H1 (cell line): ENCODE measurements at regions not wholly inside any gene's neighbourhood (a gene's known extent, or its start where the extent isn't known, plus 50 kb on each side); places are given as distances from the start of the nearest gene placed in this dataset.

Experiments used
- CTCF ChIA-PET: fragments of 300-600 bp; sonication (Branson Sonifier 250); formaldehyde crosslinking; loops from one replicate; lab custom pipeline; 2021; ENCODE audit not compliant: partially characterized antibody; lab: Charles Lee
- POLR2A ChIA-PET: fragments of 300-600 bp; sonication (Branson Sonifier 250); formaldehyde crosslinking; loops from one replicate; lab custom pipeline; 2021; ENCODE audit warnings: inconsistent platforms; ENCODE audit not compliant: partially characterized antibody; lab: Charles Lee
- DNase-seq, 2 experiments: peaks; one replicate each; pipeline versions ENCODE4 v3.0.0 to v3.0.0-alpha.2; 2010 to 2022; ENCODE audit warnings: low spot score in 2 of 2, low read depth in 1 of 2, mixed read lengths in 1 of 2
- FAIRE-seq: peaks from 2 replicates; lab custom pipeline; 2011; peaks lifted over from hg19 to GRCh38; lab: Jason Lieb, UNC
- H2AFZ ChIP-seq: 2 replicates; pipeline ENCODE4 v1.8.1; 2012; ENCODE audit warnings: low read length, inconsistent platforms
- H2AK5ac ChIP-seq: 2 replicates; pipeline ENCODE4 v1.6.1; 2013; ENCODE audit warnings: low read depth, low read length
- H2BK120ac ChIP-seq: replicated peaks from 2 replicates; pipeline ENCODE3; 2013; ENCODE audit warnings: low read depth, low read length, inconsistent platforms
- H2BK12ac ChIP-seq: 2 replicates; pipeline ENCODE4 v1.6.1; 2013; ENCODE audit warnings: low read depth, low read length
- H2BK15ac ChIP-seq: 2 replicates; pipeline ENCODE4 v1.6.1; 2013; ENCODE audit warnings: low read length
- H2BK20ac ChIP-seq: 2 replicates; pipeline ENCODE4 v1.6.1; 2013; ENCODE audit warnings: low read length
- H2BK5ac ChIP-seq: 2 replicates; pipeline ENCODE4 v1.6.1; 2013; ENCODE audit warnings: low read depth, low read length
- H3K14ac ChIP-seq: 2 replicates; pipeline ENCODE4 v1.6.1; 2013; ENCODE audit warnings: inconsistent platforms; ENCODE audit not compliant: insufficient read length
- H3K18ac ChIP-seq: 2 replicates; pipeline ENCODE4 v1.6.1; 2013; ENCODE audit warnings: low read length; ENCODE audit errors: extremely low read depth
- H3K23ac ChIP-seq: 2 replicates; pipeline ENCODE4 v1.6.1; 2013; ENCODE audit warnings: inconsistent platforms; ENCODE audit not compliant: insufficient read length
- H3K23me2 ChIP-seq: 2 replicates; pipeline ENCODE4 v1.6.1; 2013; ENCODE audit warnings: low read depth, low read length
- H3K27ac ChIP-seq: 2 replicates; pipeline ENCODE4 v1.6.1; 2011; ENCODE audit warnings: low read depth, low read length, inconsistent platforms
- H3K27me3 ChIP-seq, 4 experiments: replicated peaks in 1 of 4; 1 replicate in 1 of 4; 2 replicates in 3 of 4; pipeline versions ENCODE4 v1.6.1 to v1.8.1; 2011 to 2013; ENCODE audit warnings: low read length in 3 of 4, mild to moderate bottlenecking in 3 of 4, inconsistent platforms in 2 of 4, mixed read lengths in 2 of 4, moderate library complexity in 1 of 4; ENCODE audit not compliant: control insufficient read depth in 3 of 4, insufficient read depth in 3 of 4; ENCODE audit errors: extremely low read depth in 1 of 4
- H3K36me3 ChIP-seq, 4 experiments: 2 replicates each; pipeline versions ENCODE4 v1.6.1 to v1.8.1; 2011 to 2013; ENCODE audit warnings: mild to moderate bottlenecking in 4 of 4, low read length in 3 of 4, moderate library complexity in 2 of 4, control low read depth in 1 of 4, inconsistent platforms in 1 of 4; ENCODE audit not compliant: insufficient read depth in 4 of 4, control insufficient read depth in 2 of 4
- H3K4ac ChIP-seq: replicated peaks from 2 replicates; pipeline ENCODE3; 2013; ENCODE audit warnings: low read length, low read depth, mixed read lengths, inconsistent platforms; ENCODE audit not compliant: insufficient read length
- H3K4me1 ChIP-seq, 4 experiments: replicated peaks in 1 of 4; 1 replicate in 1 of 4; 2 replicates in 3 of 4; pipeline versions ENCODE4 v1.6.1 to v1.8.1; 2011 to 2013; ENCODE audit warnings: low read length in 3 of 4, inconsistent platforms in 2 of 4, mixed read lengths in 1 of 4; ENCODE audit not compliant: insufficient read depth in 4 of 4, control insufficient read depth in 3 of 4
- H3K4me2 ChIP-seq, 2 experiments: 2 replicates each; pipeline versions ENCODE4 v1.6.1 to v1.8.1; 2011 to 2013; ENCODE audit warnings: low read depth in 2 of 2, low read length in 2 of 2, control low read depth in 1 of 2, inconsistent platforms in 1 of 2, mild to moderate bottlenecking in 1 of 2; ENCODE audit not compliant: insufficient read depth in 1 of 2
- H3K4me3 ChIP-seq, 4 experiments: fragments of 200-600, 300-600 bp in 1 of 4; sonication (generic), shearing (Covaris generic), sonication (Bioruptor Twin) in 1 of 4; 2 replicates each; pipeline versions ENCODE4 v1.5.1 to v1.8.1; 2011 to 2016; ENCODE audit warnings: low read length in 4 of 4, low read depth in 3 of 4, control low read depth in 2 of 4, inconsistent platforms in 2 of 4, mild to moderate bottlenecking in 2 of 4, mixed read lengths in 1 of 4, moderate library complexity in 1 of 4; ENCODE audit not compliant: insufficient read depth in 2 of 4; ENCODE audit errors: extremely low read depth in 1 of 4
- H3K56ac ChIP-seq: replicated peaks from 2 replicates; pipeline ENCODE3; 2013; ENCODE audit warnings: low read depth, mild to moderate bottlenecking, mixed read lengths, low read length, inconsistent platforms; ENCODE audit not compliant: insufficient read length
- H3K79me1 ChIP-seq: 2 replicates; pipeline ENCODE4 v1.6.1; 2013; ENCODE audit warnings: low read depth, low read length, control low read depth
- H3K79me2 ChIP-seq, 2 experiments: 2 replicates each; pipeline versions ENCODE4 v1.6.1 to v1.8.1; 2012 to 2013; ENCODE audit warnings: low read length in 2 of 2, mild to moderate bottlenecking in 2 of 2, inconsistent platforms in 1 of 2; ENCODE audit not compliant: insufficient read depth in 2 of 2, control insufficient read depth in 1 of 2
- H3K9ac ChIP-seq, 4 experiments: replicated peaks in 1 of 4; 1 replicate in 1 of 4; 2 replicates in 3 of 4; pipeline versions ENCODE4 v1.6.1 to v1.8.1; 2011 to 2013; ENCODE audit warnings: low read depth in 3 of 4, low read length in 3 of 4, control low read depth in 2 of 4, mild to moderate bottlenecking in 2 of 4, moderate library complexity in 2 of 4, inconsistent platforms in 1 of 4; ENCODE audit errors: extremely low read depth in 1 of 4
- H3K9me3 ChIP-seq, 2 experiments: 2 replicates each; pipeline versions ENCODE4 v1.6.1 to v1.8.1; 2012 to 2013; ENCODE audit warnings: mild to moderate bottlenecking in 2 of 2, moderate library complexity in 2 of 2, control low read depth in 1 of 2, inconsistent platforms in 1 of 2, low read depth in 1 of 2, low read length in 1 of 2, mixed read lengths in 1 of 2; ENCODE audit not compliant: insufficient read depth in 2 of 2
- H4K20me1 ChIP-seq, 2 experiments: replicated peaks in 1 of 2; 2 replicates each; pipeline versions ENCODE3 to v1.8.1; 2011 to 2013; ENCODE audit warnings: inconsistent platforms in 2 of 2, low read length in 2 of 2, mild to moderate bottlenecking in 1 of 2; ENCODE audit not compliant: insufficient read depth in 2 of 2, control insufficient read depth in 1 of 2
- H4K5ac ChIP-seq: 2 replicates; pipeline ENCODE4 v1.6.1; 2013; ENCODE audit warnings: low read length, low read depth, mixed read lengths, inconsistent platforms; ENCODE audit not compliant: insufficient read length
- H4K8ac ChIP-seq: 2 replicates; pipeline ENCODE4 v1.8.0; 2013; ENCODE audit warnings: mild to moderate bottlenecking, moderate library complexity, low read length, inconsistent platforms; ENCODE audit not compliant: insufficient read depth; ENCODE audit errors: extremely low read depth
- H4K91ac ChIP-seq: replicated peaks from 2 replicates; pipeline ENCODE3; 2013; ENCODE audit warnings: low read length, mixed read lengths, inconsistent platforms; ENCODE audit not compliant: insufficient read length
- BACH1 ChIP-seq: IDR thresholded peaks from 2 replicates; pipeline ENCODE4 v1.6.1; 2012; ENCODE audit warnings: low read length, improper control_type of control experiment
- BRCA1 ChIP-seq: IDR thresholded peaks from 2 replicates; pipeline ENCODE4 v1.6.1; 2012; ENCODE audit warnings: low read depth, low read length, improper control_type of control experiment
- CEBPB ChIP-seq: IDR thresholded peaks from 2 replicates; pipeline ENCODE4 v1.6.1; 2012; ENCODE audit warnings: low read depth, low read length
- GTF2F1 ChIP-seq: IDR thresholded peaks from 2 replicates; pipeline ENCODE4 v1.6.1; 2012; ENCODE audit warnings: low read depth, low read length, improper control_type of control experiment, borderline replicate concordance
- JUND ChIP-seq: IDR thresholded peaks from 2 replicates; pipeline ENCODE4 v1.6.1; 2011; ENCODE audit warnings: mild to moderate bottlenecking, improper control_type of control experiment, low read length
- MAFK ChIP-seq: IDR thresholded peaks from 2 replicates; pipeline ENCODE4 v1.6.1; 2012; ENCODE audit warnings: low read depth, mild to moderate bottlenecking, improper control_type of control experiment, low read length
- POLR2AphosphoS5 ChIP-seq: IDR thresholded peaks from 2 replicates; pipeline ENCODE4 v1.6.1; 2011; ENCODE audit warnings: low read depth, low read length
- SP2 ChIP-seq: IDR thresholded peaks from 2 replicates; pipeline ENCODE4 v1.6.1; 2012; ENCODE audit warnings: mild to moderate bottlenecking, low read length, inconsistent platforms
- TAF1 ChIP-seq: IDR thresholded peaks from 2 replicates; pipeline ENCODE4 v1.6.1; 2011; ENCODE audit warnings: mild to moderate bottlenecking, low read depth, low read length
- WGBS, 2 experiments: shearing (Covaris generic) in 1 of 2; methylation state at CpG; one replicate each; pipeline versions ENCODE4 v1.1.6 to v1.1.7; 2013 to 2015; ENCODE audit warnings: low lambda C conversion rate in 2 of 2, mixed read lengths in 2 of 2, inconsistent platforms in 1 of 2, low coverage in 1 of 2, missing lambda C conversion rate in 1 of 2; ENCODE audit not compliant: insufficient replicate concordance in 2 of 2, insufficient coverage in 1 of 2, insufficient read length in 1 of 2; ENCODE audit errors: extremely low coverage in 1 of 2, missing lambda C conversion rate in 1 of 2; 5-methylcytosine and 5-hydroxymethylcytosine counted together

GRCh38 chr12:20057398-20057797, 310.9 kb upstream of the PDE3A start:
- Histone ChIP-seq H2BK12ac (no peak overlapping the region), H3K4me3 (no peak overlapping the region), H3K27ac (no peak overlapping the region), H3K4me1 (no peaks in the 10 kb centered on the region), H4K8ac (no peak overlapping the region), H2BK5ac (no peak overlapping the region), H3K23ac (no peak overlapping the region), H4K5ac (no peak overlapping the region), H2BK15ac (no peak overlapping the region), H3K4ac (no peak overlapping the region), H4K91ac (no peak overlapping the region), H2BK120ac (no peak overlapping the region), H2AK5ac (no peak overlapping the region), H3K9ac (no peak overlapping the region), H3K14ac (no peak overlapping the region), H3K36me3 (no peaks in the 10 kb centered on the region), H3K27me3 (no peaks in the 10 kb centered on the region), H3K18ac (no peak overlapping the region), H3K4me2 (no peak overlapping the region)
- no peak for DNase-seq
- WGBS, 2 experiments = 72 to 100% methylated on average over 2 to 5 of the region's 5 CpGs
- CTCF ChIA-PET = no interaction called here
- TF ChIP-seq JUND = no peak
- TF ChIP-seq POLR2AphosphoS5 = no peak
- no peak for TF ChIP-seq TAF1
- no peak for TF ChIP-seq SP2
- no peak for TF ChIP-seq MAFK
- no peak for TF ChIP-seq BRCA1
- TF ChIP-seq GTF2F1 = no peak
- TF ChIP-seq CEBPB = no peak
- TF ChIP-seq BACH1 = no peak
- TF ChIP-seq, all 59 proteins: peak for 0
- Histone ChIP-seq H3K56ac (no peak overlapping the region), H2BK20ac (no peak overlapping the region), H3K9me3 (no peaks in the 10 kb centered on the region), H2AFZ (no peak overlapping the region), H3K79me1 (no peaks in the 10 kb centered on the region), H4K20me1 (no peaks in the 10 kb centered on the region), H3K23me2 (no peaks in the 10 kb centered on the region), H3K79me2 (no peaks in the 10 kb centered on the region)
- no peak for FAIRE-seq
- POLR2A ChIA-PET = no interaction called here
